ENCODE measurements at regions not wholly inside any gene's neighbourhood (a gene's known extent, or its start where the extent isn't known, plus 50 kb on each side); places are given as distances from the start of the nearest gene placed in this dataset.

GRCh38 chr12:19752712-19753111 lies 313.4 kb downstream of the AEBP2 start:
- CTCF ChIA-PET = no interaction called here
- POLR2A ChIA-PET = no interaction called here

GRCh38 chr12:19755136-19755535 lies 315.8 kb downstream of the AEBP2 start:
- BruUV-seq (replicated peaks) = no TSS peak
- POLR2A ChIA-PET = no interaction called here
- H3K4me1 ChIP-seq (ENCODE audit: control insufficient read depth in 1 of 2, insufficient read depth in 2 of 2, low read length in 2 of 2) = no peaks in the 10 kb centered on the region
- TF ChIP-seq TCF7L2 (IDR thresholded peaks at IDR 0.05; ENCODE audit: borderline replicate concordance, extremely low read depth, insufficient read depth, insufficient read length) = no peak
- TF ChIP-seq ZFX (IDR thresholded peaks at IDR 0.05) = no peak
- TF ChIP-seq FOSL1 (IDR thresholded peaks at IDR 0.05; ENCODE audit: low read depth) = no peak
- no peak for TF ChIP-seq REST (IDR thresholded peaks at IDR 0.05; ENCODE audit: low read depth)
- no peak for TF ChIP-seq SP1 (IDR thresholded peaks at IDR 0.05; ENCODE audit: low read depth)
- TF ChIP-seq MAX (IDR thresholded peaks at IDR 0.05) = no peak
- TF ChIP-seq JUND (IDR thresholded peaks at IDR 0.05) = no peak
- TF ChIP-seq, protein P1, sequence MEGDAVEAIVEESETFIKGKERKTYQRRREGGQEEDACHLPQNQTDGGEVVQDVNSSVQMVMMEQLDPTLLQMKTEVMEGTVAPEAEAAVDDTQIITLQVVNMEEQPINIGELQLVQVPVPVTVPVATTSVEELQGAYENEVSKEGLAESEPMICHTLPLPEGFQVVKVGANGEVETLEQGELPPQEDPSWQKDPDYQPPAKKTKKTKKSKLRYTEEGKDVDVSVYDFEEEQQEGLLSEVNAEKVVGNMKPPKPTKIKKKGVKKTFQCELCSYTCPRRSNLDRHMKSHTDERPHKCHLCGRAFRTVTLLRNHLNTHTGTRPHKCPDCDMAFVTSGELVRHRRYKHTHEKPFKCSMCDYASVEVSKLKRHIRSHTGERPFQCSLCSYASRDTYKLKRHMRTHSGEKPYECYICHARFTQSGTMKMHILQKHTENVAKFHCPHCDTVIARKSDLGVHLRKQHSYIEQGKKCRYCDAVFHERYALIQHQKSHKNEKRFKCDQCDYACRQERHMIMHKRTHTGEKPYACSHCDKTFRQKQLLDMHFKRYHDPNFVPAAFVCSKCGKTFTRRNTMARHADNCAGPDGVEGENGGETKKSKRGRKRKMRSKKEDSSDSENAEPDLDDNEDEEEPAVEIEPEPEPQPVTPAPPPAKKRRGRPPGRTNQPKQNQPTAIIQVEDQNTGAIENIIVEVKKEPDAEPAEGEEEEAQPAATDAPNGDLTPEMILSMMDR (IDR thresholded peaks at IDR 0.05 in 2 of 3, conservative IDR thresholded peaks at IDR 0.05 in 1 of 3; ENCODE audit: borderline replicate concordance in 1 of 3, insufficient read depth in 1 of 3, low read depth in 2 of 3, low read length in 2 of 3) = no peak
- no peak for TF ChIP-seq ZNF274 (IDR thresholded peaks at IDR 0.05; ENCODE audit: low read depth, low read length)

More at GRCh38 chr12:19752712-19753111, 313.4 kb downstream of the AEBP2 start:
- intact Hi-C loops (cut with micrococcal nuclease) = no loop called here
- Histone ChIP-seq H3K4me3 (replicated peaks in 1 of 2; ENCODE audit: low read depth in 1 of 2, low read length in 2 of 2) (no peak overlapping the region), H3K9ac (ENCODE audit: low read length) (no peak overlapping the region), H3K36me3 (ENCODE audit: control insufficient read depth in 1 of 2, insufficient read depth in 2 of 2, low read length in 2 of 2) (no peaks in the 10 kb centered on the region), H4K20me1 (ENCODE audit: insufficient read depth) (no peaks in the 10 kb centered on the region), H3K79me2 (ENCODE audit: insufficient read depth, low read length) (no peaks in the 10 kb centered on the region), H3K4me2 (ENCODE audit: low read length) (no peak overlapping the region), H3K27me3 (ENCODE audit: insufficient read depth, low read length) (no peaks in the 10 kb centered on the region), H3K27ac (ENCODE audit: low read depth, low read length) (no peak overlapping the region), H3K9me2 (ENCODE audit: insufficient read depth) (no peaks in the 10 kb centered on the region), H3K4me1 (ENCODE audit: control insufficient read depth in 1 of 2, insufficient read depth in 2 of 2, low read length in 2 of 2) (no peaks in the 10 kb centered on the region), H3K9me3 (ENCODE audit: control insufficient read depth in 1 of 2, insufficient read depth in 1 of 2, low read depth in 1 of 2, low read length in 2 of 2) (peaks cover 0 to 5% of the 10 kb centered on the region in 2 experiments; a peak in 1 of 4 replicates), H2AFZ (ENCODE audit: low read depth, low read length, poor library complexity, severe bottlenecking) (no peak overlapping the region)
- no peak for TF ChIP-seq YY1 (IDR thresholded peaks at IDR 0.05; ENCODE audit: extremely low read depth, insufficient replicate concordance, low read depth, low read length)
- peak; percentile 55; the same call in 1 of the 2 replicates for TF ChIP-seq CBX3 (IDR thresholded peaks at IDR 0.05; ENCODE audit: low read depth)
- TF ChIP-seq POLR2AphosphoS5 (IDR thresholded peaks at IDR 0.05; ENCODE audit: low read depth, low read length) = no peak
- no peak for TF ChIP-seq SP1 (IDR thresholded peaks at IDR 0.05; ENCODE audit: low read depth)
- TF ChIP-seq EZH2phosphoT487 (IDR thresholded peaks at IDR 0.05; ENCODE audit: borderline replicate concordance) = no peak
- TF ChIP-seq EGR1 (IDR thresholded peaks at IDR 0.05; ENCODE audit: low read depth) = no peak
- TF ChIP-seq ELF1 (IDR thresholded peaks at IDR 0.05; ENCODE audit: borderline replicate concordance, low read depth) = no peak
- TF ChIP-seq MAX (IDR thresholded peaks at IDR 0.05) = no peak
- DNase-seq (ENCODE audit: low read depth, low spot score) (no peak), ATAC-seq (no peak)
- RAD21 ChIA-PET (ENCODE audit: low non-redundant PET in 1 of 2, low total read pairs in 2 of 2, uncharacterized antibody in 2 of 2, unreplicated experiment in 2 of 2) = no interaction called here
- no TSS peak for BruUV-seq (replicated peaks)

More at GRCh38 chr12:19755136-19755535, 315.8 kb downstream of the AEBP2 start:
- ChIA-PET CTCF (no interaction called here), RAD21 (ENCODE audit: low non-redundant PET in 1 of 2, low total read pairs in 2 of 2, uncharacterized antibody in 2 of 2, unreplicated experiment in 2 of 2) (no interaction called here)
- Histone ChIP-seq H3K4me3 (replicated peaks in 1 of 2; ENCODE audit: low read depth in 1 of 2, low read length in 2 of 2) (no peak overlapping the region), H3K4me2 (ENCODE audit: low read length) (no peak overlapping the region), H3K79me2 (ENCODE audit: insufficient read depth, low read length) (no peaks in the 10 kb centered on the region), H2AFZ (ENCODE audit: low read depth, low read length, poor library complexity, severe bottlenecking) (no peak overlapping the region), H3K36me3 (ENCODE audit: control insufficient read depth in 1 of 2, insufficient read depth in 2 of 2, low read length in 2 of 2) (no peaks in the 10 kb centered on the region), H3K27ac (ENCODE audit: low read depth, low read length) (no peak overlapping the region), H3K9me2 (ENCODE audit: insufficient read depth) (no peaks in the 10 kb centered on the region), H3K9me3 (ENCODE audit: control insufficient read depth in 1 of 2, insufficient read depth in 1 of 2, low read depth in 1 of 2, low read length in 2 of 2) (peaks cover 0 to 5% of the 10 kb centered on the region in 2 experiments; a peak in 1 of 4 replicates), H3K27me3 (ENCODE audit: insufficient read depth, low read length) (no peaks in the 10 kb centered on the region), H3K9ac (ENCODE audit: low read length) (no peak overlapping the region), H4K20me1 (ENCODE audit: insufficient read depth) (no peaks in the 10 kb centered on the region)
- DNase-seq (ENCODE audit: low read depth, low spot score) = no peak
- ATAC-seq = no peak
- intact Hi-C loops (cut with micrococcal nuclease) = loop anchor here (5.0 kb wide), 2 partner anchors 467 to 622 kb away; no protein-coding TSS in a partner anchor
